GM23338 (cell line): ENCODE measurements at regions not wholly inside any gene's neighbourhood (a gene's known extent, or its start where the extent isn't known, plus 50 kb on each side); places are given as distances from the start of the nearest gene placed in this dataset.

Experiments
- ATAC-seq: fragments of 200-7000 bp; cut with Tn5 transposase; 3 replicates; pipeline ENCODE4 v1.9.1; 2020
- DNase-seq: peaks from one replicate; pipeline ENCODE4 v3.0.0-alpha.2; 2015; ENCODE audit warnings: low spot score
- H2AFZ ChIP-seq: fragments of 200-600 bp; sonication (generic); 2 replicates; pipeline ENCODE4 v1.8.0; 2016; ENCODE audit warnings: antibody characterized with exemption, mild to moderate bottlenecking, moderate library complexity
- H3F3A ChIP-seq: fragments of 200-600 bp; sonication (generic); replicated peaks from 2 replicates; pipeline ENCODE4 v1.8.0; 2017; ENCODE audit warnings: antibody characterized with exemption, mixed run types, low read depth
- H3K27ac ChIP-seq: fragments of 200-600 bp; sonication (generic); 2 replicates; pipeline ENCODE4 v1.6.1; 2016; ENCODE audit warnings: low read depth
- H3K27me3 ChIP-seq: fragments of 200-600 bp; sonication (generic); 2 replicates; pipeline ENCODE4 v1.8.0; 2016; ENCODE audit warnings: mild to moderate bottlenecking, mixed run types, moderate library complexity; ENCODE audit not compliant: insufficient read depth
- H3K36me3 ChIP-seq: fragments of 200-600 bp; sonication (generic); 2 replicates; pipeline ENCODE4 v1.8.0; 2016; ENCODE audit warnings: mild to moderate bottlenecking; ENCODE audit not compliant: insufficient read depth
- H3K4me1 ChIP-seq: fragments of 200-600 bp; sonication (generic); 2 replicates; pipeline ENCODE4 v1.8.0; 2016; ENCODE audit warnings: mild to moderate bottlenecking, moderate library complexity; ENCODE audit not compliant: insufficient read depth
- H3K4me2 ChIP-seq: fragments of 200-600 bp; sonication (generic); 2 replicates; pipeline ENCODE4 v1.7.1; 2017; ENCODE audit warnings: mixed run types
- H3K4me3 ChIP-seq: fragments of 200-600 bp; sonication (generic); 2 replicates; pipeline ENCODE4 v1.6.1; 2016; ENCODE audit warnings: mixed run types
- H3K79me2 ChIP-seq: fragments of 200-600 bp; sonication (generic); replicated peaks from 2 replicates; pipeline ENCODE4 v1.8.0; 2017; ENCODE audit warnings: mild to moderate bottlenecking; ENCODE audit not compliant: insufficient read depth
- H3K9me2 ChIP-seq: fragments of 200-600 bp; sonication (generic); 2 replicates; pipeline ENCODE4 v1.8.0; 2017; ENCODE audit not compliant: insufficient read depth
- H4K20me1 ChIP-seq: fragments of 200-600 bp; sonication (generic); replicated peaks from 2 replicates; pipeline ENCODE4 v1.8.0; 2017; ENCODE audit warnings: mild to moderate bottlenecking; ENCODE audit not compliant: insufficient read depth
- H3K27ac Mint-ChIP-seq: 2 replicates; pipeline ENCODE4 v1.8.0; 2020; ENCODE audit warnings: inconsistent platforms, mild to moderate bottlenecking, moderate library complexity, mixed read lengths
- H3K27me3 Mint-ChIP-seq: 3 replicates; pipeline ENCODE4 v1.8.0; 2022; ENCODE audit warnings: low read depth, mild to moderate bottlenecking, moderate library complexity, mixed read lengths, inconsistent platforms; ENCODE audit not compliant: insufficient read depth, poor library complexity
- H3K36me3 Mint-ChIP-seq: 3 replicates; pipeline ENCODE4 v1.8.0; 2021; ENCODE audit warnings: low read depth, mild to moderate bottlenecking, inconsistent platforms, moderate library complexity, mixed read lengths
- H3K4me1 Mint-ChIP-seq: 3 replicates; pipeline ENCODE4 v1.8.0; 2020; ENCODE audit warnings: mild to moderate bottlenecking, inconsistent platforms, mixed read lengths
- H3K4me3 Mint-ChIP-seq: 3 replicates; pipeline ENCODE4 v1.8.0; 2021; ENCODE audit warnings: moderate library complexity, mild to moderate bottlenecking, inconsistent platforms, mixed read lengths
- H3K9me3 Mint-ChIP-seq: 3 replicates; pipeline ENCODE4 v1.8.0; 2020; ENCODE audit warnings: moderate library complexity, mild to moderate bottlenecking, inconsistent platforms, mixed read lengths
- CREB1 ChIP-seq: fragments of 250-450 bp; sonication (Bioruptor Pico); IDR thresholded peaks from 2 replicates; pipeline ENCODE4 v1.5.0; 2020; ENCODE audit warnings: low read depth, mild to moderate bottlenecking, moderate library complexity
- NANOG ChIP-seq: IDR thresholded peaks from 2 replicates; pipeline ENCODE4 v1.6.1; 2016; ENCODE audit warnings: antibody characterized with exemption, borderline replicate concordance
- STAT1 ChIP-seq: IDR thresholded peaks from one replicate; pipeline ENCODE4 v1.6.1; 2016; ENCODE audit warnings: antibody characterized with exemption; ENCODE audit not compliant: unreplicated experiment
- ZNF114 ChIP-seq: fragments of 250-450 bp; sonication (Bioruptor Pico); IDR thresholded peaks from 2 replicates; pipeline ENCODE4 v1.5.0; 2020; ENCODE audit warnings: mild to moderate bottlenecking, moderate library complexity
- ZNF331 ChIP-seq: fragments of 250-450 bp; sonication (Bioruptor Pico); IDR thresholded peaks from 2 replicates; pipeline ENCODE4 v1.5.0; 2020; ENCODE audit warnings: low read depth, mild to moderate bottlenecking, moderate library complexity
- TF ChIP-seq, protein P1 (sequence below): IDR thresholded peaks from one replicate; pipeline ENCODE4 v1.6.1; 2018; ENCODE audit warnings: antibody characterized with exemption; ENCODE audit not compliant: unreplicated experiment
- TF ChIP-seq, protein P2 (sequence below), 2 experiments: fragments of 200-600 bp in 1 of 2; sonication (generic) in 1 of 2; conservative IDR thresholded peaks; 2 replicates each; pipeline versions ENCODE4 v1.5.1 to v1.6.1; 2016 to 2017; ENCODE audit warnings: antibody characterized with exemption in 2 of 2, low read depth in 2 of 2, mild to moderate bottlenecking in 2 of 2, moderate library complexity in 1 of 2

DNA sequence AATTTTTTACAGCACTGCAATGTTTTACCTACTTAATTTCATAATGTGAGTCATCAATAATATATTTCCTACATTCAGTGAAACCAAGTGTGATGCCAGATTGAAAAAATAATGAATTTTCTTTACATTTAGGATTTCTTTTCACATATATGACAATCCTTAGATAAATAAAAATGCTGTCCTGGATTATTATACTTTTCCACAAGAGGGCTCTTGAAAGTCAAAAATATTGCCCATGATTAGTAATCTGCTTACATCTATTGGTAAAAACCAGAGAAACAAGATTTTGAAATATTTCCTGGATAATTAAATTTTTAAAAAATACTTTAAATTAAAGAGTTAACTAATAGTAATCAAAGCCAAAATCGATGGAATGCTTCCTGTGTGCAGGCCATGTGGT lies 86.8 kb upstream of the PLPPR4 start (continued):
- TF ChIP-seq, protein P1, sequence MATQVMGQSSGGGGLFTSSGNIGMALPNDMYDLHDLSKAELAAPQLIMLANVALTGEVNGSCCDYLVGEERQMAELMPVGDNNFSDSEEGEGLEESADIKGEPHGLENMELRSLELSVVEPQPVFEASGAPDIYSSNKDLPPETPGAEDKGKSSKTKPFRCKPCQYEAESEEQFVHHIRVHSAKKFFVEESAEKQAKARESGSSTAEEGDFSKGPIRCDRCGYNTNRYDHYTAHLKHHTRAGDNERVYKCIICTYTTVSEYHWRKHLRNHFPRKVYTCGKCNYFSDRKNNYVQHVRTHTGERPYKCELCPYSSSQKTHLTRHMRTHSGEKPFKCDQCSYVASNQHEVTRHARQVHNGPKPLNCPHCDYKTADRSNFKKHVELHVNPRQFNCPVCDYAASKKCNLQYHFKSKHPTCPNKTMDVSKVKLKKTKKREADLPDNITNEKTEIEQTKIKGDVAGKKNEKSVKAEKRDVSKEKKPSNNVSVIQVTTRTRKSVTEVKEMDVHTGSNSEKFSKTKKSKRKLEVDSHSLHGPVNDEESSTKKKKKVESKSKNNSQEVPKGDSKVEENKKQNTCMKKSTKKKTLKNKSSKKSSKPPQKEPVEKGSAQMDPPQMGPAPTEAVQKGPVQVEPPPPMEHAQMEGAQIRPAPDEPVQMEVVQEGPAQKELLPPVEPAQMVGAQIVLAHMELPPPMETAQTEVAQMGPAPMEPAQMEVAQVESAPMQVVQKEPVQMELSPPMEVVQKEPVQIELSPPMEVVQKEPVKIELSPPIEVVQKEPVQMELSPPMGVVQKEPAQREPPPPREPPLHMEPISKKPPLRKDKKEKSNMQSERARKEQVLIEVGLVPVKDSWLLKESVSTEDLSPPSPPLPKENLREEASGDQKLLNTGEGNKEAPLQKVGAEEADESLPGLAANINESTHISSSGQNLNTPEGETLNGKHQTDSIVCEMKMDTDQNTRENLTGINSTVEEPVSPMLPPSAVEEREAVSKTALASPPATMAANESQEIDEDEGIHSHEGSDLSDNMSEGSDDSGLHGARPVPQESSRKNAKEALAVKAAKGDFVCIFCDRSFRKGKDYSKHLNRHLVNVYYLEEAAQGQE: no peak
- TF ChIP-seq ZNF331 (CRISPR knock-in tag) (no peak), CREB1 (CRISPR knock-in tag) (no peak)

GRCh38 chr1:99180343-99180808 lies 83.9 kb upstream of the PLPPR4 start:
- Histone ChIP-seq H3K79me2 (no peaks in the 10 kb centered on the region), H3K4me2 (no peak overlapping the region), H3K27me3 (no peaks in the 10 kb centered on the region), H3K9me2 (no peaks in the 10 kb centered on the region), H3F3A (no peaks in the 10 kb centered on the region), H4K20me1 (no peaks in the 10 kb centered on the region), H3K27ac (no peak overlapping the region), H3K36me3 (no peaks in the 10 kb centered on the region), H3K4me1 (no peaks in the 10 kb centered on the region), H3K4me3 (no peak overlapping the region), H2AFZ (no peak overlapping the region; the same call in 1 of the 2 replicates)
- H3K4me1 Mint-ChIP-seq: no peaks in the 10 kb centered on the region
- H3K36me3 Mint-ChIP-seq: no peaks in the 10 kb centered on the region
- ATAC-seq (peak; percentile 92), DNase-seq (peak; percentile 89)
- H3K9me3 Mint-ChIP-seq: no peaks in the 10 kb centered on the region
- no peaks in the 10 kb centered on the region for H3K27me3 Mint-ChIP-seq
- H3K27ac Mint-ChIP-seq: peak overlapping the region; percentile 94; the same call in 1 of the 2 replicates
- H3K4me3 Mint-ChIP-seq: no peak overlapping the region
- TF ChIP-seq ZNF114 (CRISPR knock-in tag) (no peak), STAT1 (no peak), ZNF331 (CRISPR knock-in tag) (no peak), NANOG (no peak)
- TF ChIP-seq, protein P1: no peak
- TF ChIP-seq, protein P2, sequence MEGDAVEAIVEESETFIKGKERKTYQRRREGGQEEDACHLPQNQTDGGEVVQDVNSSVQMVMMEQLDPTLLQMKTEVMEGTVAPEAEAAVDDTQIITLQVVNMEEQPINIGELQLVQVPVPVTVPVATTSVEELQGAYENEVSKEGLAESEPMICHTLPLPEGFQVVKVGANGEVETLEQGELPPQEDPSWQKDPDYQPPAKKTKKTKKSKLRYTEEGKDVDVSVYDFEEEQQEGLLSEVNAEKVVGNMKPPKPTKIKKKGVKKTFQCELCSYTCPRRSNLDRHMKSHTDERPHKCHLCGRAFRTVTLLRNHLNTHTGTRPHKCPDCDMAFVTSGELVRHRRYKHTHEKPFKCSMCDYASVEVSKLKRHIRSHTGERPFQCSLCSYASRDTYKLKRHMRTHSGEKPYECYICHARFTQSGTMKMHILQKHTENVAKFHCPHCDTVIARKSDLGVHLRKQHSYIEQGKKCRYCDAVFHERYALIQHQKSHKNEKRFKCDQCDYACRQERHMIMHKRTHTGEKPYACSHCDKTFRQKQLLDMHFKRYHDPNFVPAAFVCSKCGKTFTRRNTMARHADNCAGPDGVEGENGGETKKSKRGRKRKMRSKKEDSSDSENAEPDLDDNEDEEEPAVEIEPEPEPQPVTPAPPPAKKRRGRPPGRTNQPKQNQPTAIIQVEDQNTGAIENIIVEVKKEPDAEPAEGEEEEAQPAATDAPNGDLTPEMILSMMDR (conservative IDR thresholded peaks at IDR 0.05; ENCODE audit: low read depth in 2 of 2): peak; percentile 90 to 95
